BLaER1 (cell line): ENCODE measurements at regions not wholly inside any gene's neighbourhood (a gene's known extent, or its start where the extent isn't known, plus 50 kb on each side); places are given as distances from the start of the nearest gene placed in this dataset.
"Not testable (repeated sequence)": the region's sequence is repeated elsewhere in the genome, so short reads cannot be mapped to it uniquely, and the experiment has no call there.

Source experiments
- H3K27ac ChIP-seq: shearing (Covaris generic); formaldehyde crosslinking; 2 replicates; pipeline ENCODE4 v1.8.1; 2022
- H3K27me3 ChIP-seq: shearing (Covaris generic); formaldehyde crosslinking; 2 replicates; pipeline ENCODE4 v1.8.1; 2022
- H3K36me3 ChIP-seq: shearing (Covaris generic); formaldehyde crosslinking; 2 replicates; pipeline ENCODE4 v1.8.1; 2022
- H3K4me1 ChIP-seq: shearing (Covaris generic); formaldehyde crosslinking; 2 replicates; pipeline ENCODE4 v1.8.1; 2022
- H3K4me2 ChIP-seq: shearing (Covaris generic); formaldehyde crosslinking; 2 replicates; pipeline ENCODE4 v1.8.1; 2022
- H3K4me3 ChIP-seq: shearing (Covaris generic); formaldehyde crosslinking; 2 replicates; pipeline ENCODE4 v1.8.1; 2022
- H3K9ac ChIP-seq: shearing (Covaris generic); formaldehyde crosslinking; 2 replicates; pipeline ENCODE4 v1.8.1; 2022
- H3K9me3 ChIP-seq: shearing (Covaris generic); formaldehyde crosslinking; 2 replicates; pipeline ENCODE4 v1.8.1; 2022
- H4K20me1 ChIP-seq: shearing (Covaris generic); formaldehyde crosslinking; 2 replicates; pipeline ENCODE4 v1.8.1; 2022
- Cebpa-rat ChIP-seq: shearing (Covaris generic); IDR thresholded peaks from 2 replicates; pipeline ENCODE4 v1.8.1; 2022

DNA sequence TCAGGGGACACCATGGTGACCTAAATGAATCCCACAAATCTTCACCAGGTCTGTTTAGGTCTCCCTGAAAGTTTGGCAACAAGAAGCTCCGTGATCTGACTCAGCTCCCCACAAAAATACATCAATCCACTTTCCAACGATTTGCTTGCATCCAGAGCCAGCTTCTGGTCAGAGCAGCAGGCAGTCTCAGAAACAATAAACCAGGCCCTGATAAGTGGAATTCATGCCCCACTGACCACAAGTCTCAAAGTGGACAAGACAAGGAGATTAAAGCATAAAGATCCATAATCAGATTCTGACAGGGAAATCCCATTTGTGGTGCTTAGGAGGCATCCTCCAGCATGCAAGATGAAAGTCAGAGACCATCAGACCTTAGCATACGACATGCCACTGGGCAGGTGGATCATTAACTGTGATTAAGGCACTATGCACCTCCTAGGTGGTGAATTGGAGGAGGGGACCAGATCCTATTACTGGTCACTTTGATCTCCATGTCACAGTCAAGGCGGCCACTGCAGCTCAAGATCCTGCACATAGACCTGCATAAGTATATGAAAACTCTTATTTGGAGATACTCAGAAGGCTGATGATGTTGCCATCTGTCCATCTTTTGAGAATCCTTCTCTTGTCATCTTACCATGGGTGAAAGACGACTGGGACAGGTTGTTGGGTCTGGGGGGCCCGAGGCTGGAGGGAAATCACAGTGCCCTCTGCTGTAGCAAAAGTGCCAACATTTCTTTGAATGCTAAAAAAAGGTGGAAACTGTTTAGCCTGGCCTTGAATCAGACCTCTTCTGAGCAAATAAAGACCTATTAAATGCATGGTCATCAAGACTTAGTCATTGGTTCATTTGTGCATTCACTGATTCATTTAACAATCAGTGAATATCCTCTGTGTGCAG lies 309.2 kb upstream of the CCL2 start:
- TF ChIP-seq Cebpa-rat, result no peak
- Histone ChIP-seq H3K27me3 (no peaks in the 10 kb centered on the region), H3K4me3 (no peak overlapping the region), H3K36me3 (no peaks in the 10 kb centered on the region), H3K4me2 (no peak overlapping the region), H3K9me3 (no peaks in the 10 kb centered on the region), H3K4me1 (no peaks in the 10 kb centered on the region), H3K9ac (no peak overlapping the region), H3K27ac (no peak overlapping the region), H4K20me1 (no peaks in the 10 kb centered on the region)

DNA sequence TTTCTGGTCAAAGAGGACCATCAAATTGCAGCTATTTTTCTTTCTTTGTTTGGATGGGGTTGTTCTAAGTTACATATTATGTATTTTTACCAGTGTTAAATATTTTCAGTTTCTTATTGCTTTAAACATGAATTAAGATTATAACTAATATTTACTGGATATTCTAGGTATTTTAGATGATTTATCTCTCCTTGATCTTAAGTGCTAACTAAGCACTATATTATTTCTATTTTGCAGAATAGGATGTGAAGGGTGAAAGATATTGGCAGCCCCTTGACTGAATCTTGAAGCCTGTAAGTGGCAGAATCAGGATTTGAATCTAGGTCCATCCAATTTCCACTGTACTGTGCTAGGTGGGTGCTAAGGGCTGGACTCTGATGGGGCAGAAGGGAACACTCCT lies 307.3 kb upstream of the CCL2 start:
- H3K9me3 ChIP-seq, result no peaks in the 10 kb centered on the region
- no peaks in the 10 kb centered on the region for H3K4me1 ChIP-seq
- no peaks in the 10 kb centered on the region for H4K20me1 ChIP-seq
- no peak overlapping the region for H3K4me3 ChIP-seq
- no peak overlapping the region for H3K27ac ChIP-seq
- no peak for TF ChIP-seq Cebpa-rat
- no peaks in the 10 kb centered on the region for H3K27me3 ChIP-seq
- no peak overlapping the region for H3K4me2 ChIP-seq
- H3K36me3 ChIP-seq, result no peaks in the 10 kb centered on the region
- no peak overlapping the region for H3K9ac ChIP-seq

DNA sequence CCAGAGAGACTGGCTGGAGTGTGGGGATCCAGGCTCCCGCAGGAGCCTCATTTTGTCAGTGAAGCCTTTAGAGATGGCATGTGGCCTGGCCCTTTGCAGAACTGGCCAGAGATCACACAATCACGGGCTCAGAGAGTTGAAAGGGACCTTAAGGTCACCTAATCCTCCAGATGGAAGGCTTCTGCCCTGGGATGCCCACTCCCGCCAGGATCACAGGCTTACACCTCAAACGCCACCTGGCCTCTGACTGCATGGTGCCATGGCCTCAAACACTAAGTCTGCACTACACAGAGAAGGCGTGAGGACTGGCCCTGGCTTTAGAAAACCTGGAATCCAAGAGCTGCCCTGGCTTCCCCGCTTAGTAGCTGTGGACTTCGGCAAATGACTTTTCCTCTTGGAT lies 306.8 kb upstream of the CCL2 start:
- Histone ChIP-seq H3K9ac (no peak overlapping the region), H3K4me2 (no peak overlapping the region), H3K4me1 (peaks cover under 1% of the 10 kb centered on the region; the same call in 1 of the 2 replicates), H4K20me1 (no peaks in the 10 kb centered on the region), H3K27ac (no peak overlapping the region), H3K36me3 (no peaks in the 10 kb centered on the region), H3K4me3 (no peak overlapping the region), H3K27me3 (no peaks in the 10 kb centered on the region), H3K9me3 (no peaks in the 10 kb centered on the region)
- TF ChIP-seq Cebpa-rat, result no peak

DNA sequence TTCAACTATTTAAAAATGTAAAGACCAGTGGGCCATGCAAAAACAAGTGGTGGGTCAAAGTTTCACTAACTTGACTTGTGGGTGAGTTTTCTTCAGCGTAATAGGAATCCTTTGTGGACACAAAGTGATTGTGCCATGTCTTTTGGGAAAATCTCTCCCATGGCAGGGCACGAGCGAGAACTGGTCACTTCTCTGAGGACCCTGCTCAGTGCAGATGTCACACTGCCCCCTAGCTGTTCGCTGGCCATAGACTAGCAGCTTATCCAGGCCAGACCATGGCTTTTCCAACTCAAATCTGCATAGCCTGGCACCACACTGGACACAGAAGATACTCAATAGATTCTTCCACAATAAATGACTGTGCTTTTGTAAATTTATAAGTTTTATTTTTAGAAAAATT lies 306.0 kb upstream of the CCL2 start:
- H3K9me3 ChIP-seq, result no peaks in the 10 kb centered on the region
- H4K20me1 ChIP-seq, result no peaks in the 10 kb centered on the region
- H3K4me2 ChIP-seq, result no peak overlapping the region
- no peak overlapping the region for H3K27ac ChIP-seq
- H3K4me3 ChIP-seq, result no peak overlapping the region
- no peak overlapping the region for H3K9ac ChIP-seq
- peaks cover 8% of the 10 kb centered on the region for H3K4me1 ChIP-seq
- H3K27me3 ChIP-seq, result no peaks in the 10 kb centered on the region
- H3K36me3 ChIP-seq, result no peaks in the 10 kb centered on the region
- TF ChIP-seq Cebpa-rat, result no peak

DNA sequence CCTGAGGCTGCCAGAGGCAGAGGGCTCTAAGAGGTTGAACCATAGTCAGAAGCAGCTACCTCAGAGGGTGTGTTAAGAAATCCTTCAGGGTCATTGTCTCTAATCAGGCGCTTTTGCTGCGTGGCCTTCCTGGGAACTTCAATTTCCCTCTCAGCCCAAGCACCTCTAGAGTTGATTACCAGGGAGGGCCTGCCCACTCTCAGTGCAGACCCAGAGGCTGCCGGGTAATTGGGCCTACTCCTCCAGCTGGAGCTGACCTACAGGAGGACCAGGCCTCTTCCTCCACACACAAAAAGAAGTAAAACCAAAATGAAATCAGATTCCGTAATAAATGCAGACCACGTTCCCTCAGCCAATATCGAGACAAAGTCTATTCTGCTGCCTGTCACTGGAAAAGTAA lies 305.0 kb upstream of the CCL2 start:
- no peak overlapping the region for H3K4me2 ChIP-seq
- H3K36me3 ChIP-seq, result no peaks in the 10 kb centered on the region
- no peaks in the 10 kb centered on the region for H4K20me1 ChIP-seq
- peaks cover 18% of the 10 kb centered on the region for H3K4me1 ChIP-seq
- H3K9me3 ChIP-seq, result no peaks in the 10 kb centered on the region
- H3K27me3 ChIP-seq, result no peaks in the 10 kb centered on the region
- no peak overlapping the region for H3K27ac ChIP-seq
- no peak for TF ChIP-seq Cebpa-rat
- H3K4me3 ChIP-seq, result no peak overlapping the region
- no peak overlapping the region for H3K9ac ChIP-seq

DNA sequence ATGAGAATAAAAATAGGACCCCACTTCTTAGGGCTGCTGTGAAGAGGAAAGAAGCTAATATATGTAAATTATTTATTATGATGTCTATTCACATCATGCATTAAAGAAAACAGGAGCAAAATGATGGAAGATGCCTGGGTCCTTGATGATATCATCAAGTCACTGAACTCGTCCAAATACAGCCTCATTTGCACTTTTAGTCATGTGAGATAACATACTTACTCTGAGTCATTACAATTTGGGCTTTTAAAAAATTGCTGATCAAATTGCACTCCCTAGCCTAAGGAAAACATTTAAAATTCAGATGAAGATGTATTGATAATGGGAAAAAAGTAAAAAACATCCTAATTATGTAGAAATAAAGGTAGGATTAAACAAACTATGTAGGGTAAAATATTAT lies 302.7 kb upstream of the CCL2 start:
- H3K27me3 ChIP-seq, result no peaks in the 10 kb centered on the region
- H3K27ac ChIP-seq, result no peak overlapping the region
- peaks cover 6% of the 10 kb centered on the region; the same call in 1 of the 2 replicates for H3K9me3 ChIP-seq
- no peak overlapping the region for H3K9ac ChIP-seq
- H3K4me3 ChIP-seq, result no peak overlapping the region
- no peaks in the 10 kb centered on the region for H4K20me1 ChIP-seq
- H3K36me3 ChIP-seq, result no peaks in the 10 kb centered on the region
- no peak overlapping the region for H3K4me2 ChIP-seq
- TF ChIP-seq Cebpa-rat, result no peak
- H3K4me1 ChIP-seq, result peaks cover 29% of the 10 kb centered on the region

DNA sequence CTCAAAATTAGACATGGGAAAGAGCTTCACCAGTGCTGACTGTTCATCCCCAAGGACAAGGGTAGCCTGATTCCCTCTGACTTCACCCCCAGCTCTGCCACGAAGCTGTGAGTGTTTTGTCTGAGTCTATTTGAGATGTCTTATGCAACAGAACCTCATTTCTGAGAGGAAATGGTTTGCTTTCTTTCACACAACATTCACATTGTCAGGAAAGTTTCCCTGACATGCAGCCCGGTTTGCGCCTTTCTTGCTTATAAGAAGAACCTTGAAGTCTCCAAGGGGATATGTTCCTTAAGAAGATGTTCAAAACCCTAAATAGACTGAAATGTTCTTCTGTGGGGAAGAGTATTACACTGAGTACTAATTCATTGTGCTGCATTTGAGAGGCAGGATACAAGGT lies 300.5 kb upstream of the CCL2 start:
- Histone ChIP-seq H3K4me1 (peaks cover 29% of the 10 kb centered on the region), H3K27me3 (no peaks in the 10 kb centered on the region), H3K9me3 (peaks cover 27% of the 10 kb centered on the region), H3K4me2 (peak overlapping the region; percentile 76), H3K9ac (no peak overlapping the region), H4K20me1 (no peaks in the 10 kb centered on the region), H3K27ac (no peak overlapping the region), H3K36me3 (no peaks in the 10 kb centered on the region), H3K4me3 (no peak overlapping the region)
- no peak for TF ChIP-seq Cebpa-rat

DNA sequence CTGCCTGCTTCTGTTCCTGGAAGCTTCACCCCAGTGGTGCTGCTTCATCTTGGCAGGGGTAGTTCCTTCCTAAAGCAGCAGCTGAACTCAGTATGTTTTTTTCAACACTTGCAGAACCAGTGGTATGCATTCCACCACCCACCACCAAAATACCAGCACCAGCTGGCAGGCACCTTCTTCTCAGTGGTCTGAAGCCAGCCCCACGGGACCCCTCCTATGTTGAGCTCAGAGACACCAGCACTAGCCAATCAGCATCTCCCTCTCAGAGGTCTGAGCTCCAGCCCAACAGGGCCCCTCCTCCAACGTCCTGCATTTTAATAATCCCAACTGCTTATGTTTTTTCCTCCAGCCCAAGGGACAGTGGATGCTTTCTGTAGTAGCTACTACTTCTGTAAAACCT lies 299.6 kb upstream of the CCL2 start:
- Histone ChIP-seq H3K27ac (no peak overlapping the region; the same call in 1 of the 2 replicates), H3K4me3 (no peak overlapping the region), H3K36me3 (no peaks in the 10 kb centered on the region), H4K20me1 (no peaks in the 10 kb centered on the region), H3K4me2 (peak overlapping the region; percentile 76), H3K9me3 (peaks cover 29% of the 10 kb centered on the region), H3K9ac (no peak overlapping the region), H3K4me1 (peaks cover 29% of the 10 kb centered on the region), H3K27me3 (no peaks in the 10 kb centered on the region)
- TF ChIP-seq Cebpa-rat, result no peak

DNA sequence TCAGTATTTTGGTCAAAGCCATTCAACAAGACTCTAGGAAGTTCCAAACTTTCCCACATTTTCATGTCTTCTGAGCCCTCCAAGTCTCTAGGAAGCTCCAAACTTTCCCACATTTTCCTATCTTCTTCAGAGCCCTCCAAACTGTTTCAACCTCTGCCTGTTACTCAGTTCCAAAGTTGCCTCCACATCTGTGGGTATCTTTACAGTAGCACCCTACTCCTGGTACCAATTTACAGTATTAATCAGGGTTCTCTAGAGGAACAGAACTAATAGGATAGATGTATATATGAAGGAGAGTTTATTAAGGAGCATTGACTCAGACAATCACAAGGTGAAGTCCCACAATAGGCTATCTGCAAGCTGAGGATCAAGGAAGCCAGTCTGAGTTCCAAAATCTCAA lies 296.0 kb upstream of the CCL2 start:
- not testable (repeated sequence) for H3K9ac ChIP-seq, H3K4me2 ChIP-seq, H4K20me1 ChIP-seq, H3K27ac ChIP-seq, H3K27me3 ChIP-seq, H3K36me3 ChIP-seq, H3K4me3 ChIP-seq
- peaks cover 39% of the 10 kb centered on the region for H3K4me1 ChIP-seq
- H3K9me3 ChIP-seq, result peaks cover 29% of the 10 kb centered on the region

DNA sequence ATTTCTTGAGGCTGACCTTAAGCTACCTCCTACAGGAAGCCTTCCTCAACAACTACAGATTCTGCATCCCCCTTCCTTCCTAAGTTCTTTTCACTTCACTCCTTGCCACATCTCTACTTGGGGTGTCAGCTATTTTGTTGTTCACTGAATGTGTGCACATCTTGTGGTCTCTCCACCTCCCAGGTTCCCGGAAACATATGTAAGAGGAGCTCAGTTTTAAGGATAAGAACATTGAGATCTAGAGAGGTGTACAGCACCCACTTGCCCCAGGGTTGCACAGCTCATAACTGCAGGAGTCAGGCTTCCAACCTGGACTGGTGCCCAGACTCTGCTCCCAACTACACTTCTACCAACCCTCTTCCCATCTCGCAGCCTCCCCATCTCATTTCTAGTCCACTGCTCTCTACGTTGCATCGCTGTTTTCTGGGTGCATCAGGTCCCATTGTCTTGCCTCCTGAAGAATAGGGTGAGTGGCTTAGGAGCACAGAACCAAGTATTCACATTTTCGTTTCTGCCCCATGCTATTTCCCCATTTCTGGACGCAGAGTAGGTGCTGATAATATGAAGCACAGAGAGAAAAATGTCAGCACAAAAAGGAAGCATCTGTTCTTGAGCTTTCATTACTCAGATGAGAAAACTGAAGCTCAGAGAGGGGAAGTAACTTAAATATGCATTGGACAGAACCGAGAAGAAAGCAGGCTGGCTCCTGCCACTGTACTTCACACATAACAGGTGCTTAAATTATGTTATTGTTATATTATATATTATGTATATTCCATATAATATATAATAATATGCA lies 292.0 kb upstream of the CCL2 start:
- Histone ChIP-seq H3K4me3 (no peak overlapping the region), H3K9me3 (peaks cover 17% of the 10 kb centered on the region), H4K20me1 (no peaks in the 10 kb centered on the region), H3K9ac (no peak overlapping the region), H3K36me3 (no peaks in the 10 kb centered on the region), H3K4me2 (peak overlapping the region; percentile 51), H3K27ac (no peak overlapping the region), H3K27me3 (no peaks in the 10 kb centered on the region), H3K4me1 (peaks cover 57% of the 10 kb centered on the region)
- TF ChIP-seq Cebpa-rat, result no peak
